HG02852 (cell line): ENCODE measurements at regions not wholly inside any gene's neighbourhood (a gene's known extent, or its start where the extent isn't known, plus 50 kb on each side); places are given as distances from the start of the nearest gene placed in this dataset.

Source experiments
- ATAC-seq: cut with Tn5 transposase; IDR thresholded peaks from one replicate; pipeline ENCODE4 v1.9.1; 2021; ENCODE audit warnings: mild to moderate bottlenecking, moderate library complexity; ENCODE audit not compliant: unreplicated experiment

- ATAC-seq, result no peak
Measured at GRCh38 chr2:120785228-120785966, 49.7 kb downstream of the GLI2 start.

DNA sequence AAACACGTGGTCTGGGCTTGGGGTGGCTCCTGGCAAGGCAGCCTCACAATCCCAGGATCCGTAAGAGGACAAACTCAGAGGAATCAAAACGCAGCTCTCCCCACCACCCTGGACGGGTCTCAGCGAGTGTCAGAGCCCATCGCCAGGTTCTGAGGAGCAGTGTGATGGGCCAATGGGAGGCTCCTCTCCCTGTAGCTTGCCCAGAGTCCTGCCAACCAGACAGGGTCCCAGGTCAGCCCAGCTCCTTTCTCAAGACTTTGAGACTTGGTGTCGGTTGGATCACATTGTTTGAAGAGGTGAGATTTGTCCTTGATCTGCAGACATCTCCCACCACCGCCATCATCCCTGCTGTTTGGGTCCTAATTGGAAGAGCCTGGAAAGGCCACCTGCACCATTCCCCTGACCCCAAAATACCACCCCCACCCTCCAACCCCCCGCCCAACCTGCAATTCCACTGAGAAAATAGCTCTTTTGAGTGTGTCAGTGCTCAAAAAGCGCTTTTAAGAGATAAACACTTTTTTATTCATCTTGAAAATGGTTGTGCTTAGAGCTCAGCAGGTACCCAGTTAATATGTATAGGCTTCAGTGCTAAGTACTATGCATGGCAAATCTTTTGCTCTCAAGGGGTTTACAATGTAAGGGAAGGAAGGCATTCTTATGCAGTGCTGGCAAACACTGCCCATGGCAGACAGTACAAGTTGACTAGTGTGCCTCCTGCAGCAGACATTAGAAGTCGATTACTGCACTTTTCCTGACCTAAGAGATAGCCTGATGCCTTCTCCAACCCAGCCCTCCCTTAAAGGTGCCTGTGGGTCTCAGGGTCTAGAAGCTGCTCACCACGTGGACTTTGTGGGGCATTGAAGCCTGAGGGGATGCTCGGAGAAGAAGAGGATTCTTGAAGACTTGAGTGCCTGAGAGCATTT, 50.6 kb downstream of the GLI2 start:
- no peak for ATAC-seq

GRCh38 chr2:120787111-120787821, 51.6 kb downstream of the GLI2 start:
- no peak for ATAC-seq

DNA sequence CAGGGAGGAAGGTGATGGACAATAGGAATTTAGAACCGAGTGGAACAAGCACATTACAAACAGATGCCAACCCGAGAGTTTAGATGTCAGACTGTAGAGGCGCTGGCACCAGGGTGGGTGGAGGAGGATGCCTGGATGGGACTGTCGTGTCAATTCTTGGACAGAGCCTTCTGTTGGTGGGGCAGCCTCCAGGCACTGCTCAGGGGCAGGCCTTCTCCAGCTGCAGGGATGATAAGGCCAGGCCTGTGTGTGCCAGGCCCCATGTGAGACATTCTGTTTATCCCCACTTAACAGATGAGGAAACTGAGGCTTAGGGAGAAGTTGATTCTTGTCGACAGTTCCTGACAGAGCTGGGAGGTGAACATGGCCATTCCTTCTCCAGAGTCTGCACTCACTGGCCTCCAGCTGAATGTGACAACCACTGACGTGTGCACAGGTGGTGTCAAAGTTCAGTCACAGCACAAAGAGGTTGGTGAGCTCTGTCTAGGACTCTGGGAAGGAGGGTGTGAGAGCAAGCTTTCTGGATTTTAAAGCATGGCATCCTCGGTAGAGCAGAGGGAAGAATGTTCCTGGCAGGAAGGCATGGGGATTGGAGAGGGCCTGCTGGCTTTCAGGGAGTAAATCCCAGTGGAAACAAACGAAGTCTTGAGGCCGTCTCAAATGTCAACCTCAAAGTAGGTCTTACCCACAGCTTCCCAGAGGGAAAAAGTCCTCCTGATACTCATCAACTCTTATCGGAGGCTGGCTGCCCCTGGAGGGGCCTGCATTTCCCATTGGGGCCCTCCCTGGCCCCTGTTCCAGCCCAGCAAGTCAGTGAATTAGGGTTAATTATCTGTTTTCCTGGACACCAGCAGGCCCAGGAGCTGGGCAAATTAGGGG, 52.4 kb downstream of the GLI2 start:
- ATAC-seq, result no peak

DNA sequence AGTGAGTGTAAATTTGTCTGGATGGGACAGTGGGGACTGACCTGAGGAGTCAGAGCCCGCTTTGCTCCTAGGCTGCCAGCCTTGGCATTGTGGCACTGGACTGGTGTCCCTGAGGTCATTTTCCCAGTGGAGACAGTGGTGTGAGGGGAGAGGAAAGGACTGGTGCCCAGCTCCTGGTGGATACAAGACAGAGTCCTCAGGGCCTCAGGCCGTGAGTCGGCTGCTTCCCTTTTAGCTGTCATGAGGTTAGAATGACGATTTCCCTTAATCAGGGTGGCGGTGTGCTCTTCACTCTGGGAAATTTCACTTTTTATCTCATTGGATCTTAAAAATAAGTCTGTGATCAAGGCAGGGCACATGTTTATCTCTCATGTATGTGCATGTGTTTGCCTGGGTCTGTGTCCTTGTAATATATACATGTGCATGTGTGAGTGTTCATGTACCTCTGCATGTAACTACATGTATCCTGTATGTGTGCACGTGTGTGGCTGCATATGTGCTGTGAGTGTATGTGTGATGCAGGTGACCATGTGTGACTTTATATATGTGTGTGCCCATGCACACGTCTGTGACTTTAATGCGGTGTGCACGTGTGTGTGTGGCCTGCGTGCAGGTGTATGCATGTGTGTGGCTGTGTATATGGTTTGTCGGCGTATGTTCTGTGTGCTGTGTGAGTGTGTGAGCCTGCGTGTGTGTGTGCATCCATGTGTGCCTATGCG, 55.7 kb downstream of the GLI2 start:
- ATAC-seq, result no peak

DNA sequence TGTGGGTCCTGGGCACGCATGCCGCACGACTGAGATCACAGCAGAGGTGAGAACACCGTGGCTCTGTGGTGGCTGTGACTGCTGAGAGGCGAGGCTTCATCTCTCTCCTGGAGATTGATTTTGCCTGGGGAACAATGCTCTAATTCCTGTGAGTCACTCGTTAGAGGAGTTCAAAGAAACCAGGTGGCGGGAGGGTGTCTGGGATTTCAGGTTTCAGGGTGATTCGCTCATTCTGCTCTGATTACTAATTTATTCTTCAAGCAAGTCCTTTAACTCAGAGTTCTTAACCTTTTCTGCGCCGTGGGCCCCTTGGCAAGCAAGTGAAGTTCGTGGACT, 56.3 kb downstream of the GLI2 start:
- no peak for ATAC-seq

DNA sequence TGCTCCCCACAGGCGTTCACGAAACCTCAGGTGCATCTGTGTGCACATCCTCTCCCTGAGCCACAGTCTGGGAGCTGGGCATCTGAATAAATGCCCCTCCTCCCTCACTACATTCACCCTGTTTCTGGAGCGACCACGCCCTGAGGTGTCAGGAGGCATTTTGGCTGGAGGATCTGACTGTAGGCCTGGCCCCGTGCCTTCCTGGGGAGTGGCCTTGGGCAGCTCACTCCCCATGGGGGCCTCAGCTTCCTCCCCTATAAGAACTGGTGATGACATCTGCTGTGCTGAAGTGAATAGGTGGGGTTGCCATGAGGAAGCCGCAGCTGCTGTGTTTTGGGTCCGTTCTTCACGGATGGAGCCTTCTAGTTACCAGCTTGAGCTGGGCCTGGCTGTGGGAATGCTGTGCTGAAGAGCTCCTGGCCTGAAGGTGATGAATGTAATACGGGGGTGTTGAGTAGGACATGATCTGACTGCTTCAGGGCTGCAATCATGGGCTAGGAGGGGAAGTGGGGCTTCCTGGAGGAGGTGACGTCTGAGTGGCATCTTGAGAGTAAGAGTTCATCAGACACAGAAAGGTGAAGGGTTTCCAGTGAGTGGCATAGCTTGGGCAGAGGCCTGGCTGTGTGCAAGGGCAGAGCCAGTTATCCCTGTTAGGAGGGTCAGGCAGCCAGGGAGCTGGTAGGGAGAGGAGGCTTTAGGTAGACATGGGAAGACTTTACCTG, 58.2 kb downstream of the GLI2 start:
- ATAC-seq, result no peak

DNA sequence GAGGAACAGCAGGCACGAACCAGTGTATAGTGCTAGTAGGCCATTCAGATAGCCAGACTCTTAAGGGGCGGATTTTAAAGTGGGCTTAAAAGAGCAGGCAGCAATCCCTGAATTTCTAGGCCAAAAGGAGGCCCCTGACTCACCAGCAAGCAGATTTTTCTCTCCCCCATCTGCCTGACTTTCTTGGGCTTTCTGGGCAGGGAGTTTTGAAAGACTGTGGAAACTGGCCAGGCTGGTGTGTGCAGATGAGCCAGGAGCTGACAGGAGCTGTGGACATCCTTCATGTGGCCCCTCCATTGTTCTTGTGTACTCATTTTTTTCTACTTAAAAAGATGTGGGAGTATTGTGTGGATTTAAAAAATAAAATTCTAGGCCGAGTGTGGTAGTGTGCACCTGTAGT, 59.0 kb downstream of the GLI2 start:
- ATAC-seq, result no peak

- ATAC-seq, result no peak
Measured at GRCh38 chr2:120796094-120796493, 60.4 kb downstream of the GLI2 start.

GRCh38 chr2:120797421-120798221, 62.0 kb downstream of the GLI2 start:
- no peak for ATAC-seq

- ATAC-seq, result no peak
Measured at GRCh38 chr2:120798567-120799247, 63.0 kb downstream of the GLI2 start.

- ATAC-seq, result no peak
Measured at GRCh38 chr2:120802158-120802557, 66.5 kb downstream of the GLI2 start.

- ATAC-seq, result no peak
Measured at GRCh38 chr2:120802867-120803484, 67.3 kb downstream of the GLI2 start.

DNA sequence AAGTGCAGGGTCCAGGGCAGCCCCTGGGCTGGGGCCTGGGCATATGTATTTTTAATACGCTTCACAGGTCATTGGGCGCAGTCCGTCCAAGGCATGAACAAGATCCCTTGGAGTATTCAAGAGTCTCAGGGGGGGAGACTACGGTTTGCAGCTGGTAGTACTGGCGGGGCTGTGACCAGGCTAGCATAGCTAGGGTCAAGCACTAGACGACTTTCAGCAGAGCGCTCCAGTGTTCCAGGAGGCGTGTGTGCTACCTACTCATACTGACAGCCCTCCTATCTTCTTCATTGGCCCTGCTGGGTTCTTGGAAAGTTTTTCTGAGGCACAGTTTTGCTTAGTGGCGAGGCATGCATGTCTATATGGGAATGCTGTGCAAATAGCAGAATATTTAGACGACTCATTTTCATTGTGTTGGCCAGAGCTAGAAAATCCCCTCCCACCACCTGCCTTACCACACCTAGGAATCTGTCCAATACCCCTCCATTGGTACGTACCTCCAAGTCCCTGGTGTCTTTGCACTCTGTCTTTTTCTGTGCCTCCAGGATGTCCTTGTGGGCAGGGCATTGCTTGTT, 68.2 kb downstream of the GLI2 start:
- ATAC-seq, result no peak

GRCh38 chr2:120804459-120804858, 68.8 kb downstream of the GLI2 start:
- no peak for ATAC-seq

DNA sequence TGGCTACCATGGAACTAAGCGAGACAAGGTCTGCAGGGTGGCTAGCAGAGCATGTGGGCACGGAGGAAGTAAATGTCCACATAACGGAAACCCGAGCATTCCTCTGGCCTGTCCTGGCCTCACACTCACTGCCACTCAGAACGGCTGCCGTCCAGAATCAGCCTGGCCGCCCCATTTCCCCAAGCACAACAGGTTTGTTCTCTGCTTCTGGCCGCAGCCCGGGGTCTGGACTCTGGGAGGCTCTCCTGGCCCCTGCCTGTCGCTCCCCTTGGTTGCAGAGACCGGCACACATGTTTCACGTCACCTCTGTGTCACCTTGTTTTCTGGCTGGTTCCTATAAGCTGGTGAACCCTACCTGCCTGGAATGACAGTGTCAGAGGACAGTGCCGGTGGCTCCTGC, 69.3 kb downstream of the GLI2 start:
- ATAC-seq, result no peak

- no peak for ATAC-seq
Measured at GRCh38 chr2:120805602-120806001, 69.9 kb downstream of the GLI2 start.
